ENCODE measurements at regions not wholly inside any gene's neighbourhood (a gene's known extent, or its start where the extent isn't known, plus 50 kb on each side); places are given as distances from the start of the nearest gene placed in this dataset.

DNA sequence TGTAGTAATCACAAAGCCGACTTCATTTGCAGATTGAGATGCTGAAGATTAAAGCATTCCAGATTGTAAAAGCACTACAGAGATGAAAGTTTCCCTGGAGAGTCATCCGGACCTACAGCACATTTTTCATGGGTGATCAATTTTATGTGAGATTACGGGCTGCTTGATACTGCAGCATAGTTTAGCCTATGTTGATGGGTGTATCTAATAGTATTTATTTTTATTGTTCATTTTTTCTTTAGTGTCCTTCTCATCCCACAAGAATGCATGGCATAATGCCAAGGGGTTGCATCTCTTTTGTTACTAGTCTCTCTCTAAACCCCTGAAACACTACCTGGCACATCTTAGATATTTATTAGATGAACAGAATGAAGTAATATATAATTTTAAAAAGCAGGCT, 240.4 kb downstream of the MBD2 start:
- BruUV-seq (replicated peaks): no TSS peak
- ATAC-seq (no peak), DNase-seq (ENCODE audit: low spot score) (no peak), FAIRE-seq (no peak)
- Histone ChIP-seq H3K4me3 (replicated peaks in 1 of 3; ENCODE audit: insufficient read depth in 1 of 3, low read depth in 2 of 3, low read length in 3 of 3) (no peak overlapping the region), H3K9me3 (ENCODE audit: low read length) (no peaks in the 10 kb centered on the region), H3K4me2 (ENCODE audit: low read depth, low read length) (no peak overlapping the region), H3K4me1 (ENCODE audit: insufficient read depth, low read length) (no peaks in the 10 kb centered on the region), H2AFZ (ENCODE audit: low read length) (no peak overlapping the region), H4K20me1 (ENCODE audit: insufficient read depth, low read length) (no peaks in the 10 kb centered on the region), H3K79me2 (ENCODE audit: insufficient read depth, low read length) (no peaks in the 10 kb centered on the region), H3K27me3 (ENCODE audit: control insufficient read depth in 1 of 2, insufficient read depth in 2 of 2, low read length in 2 of 2) (no peaks in the 10 kb centered on the region), H3K27ac (ENCODE audit: extremely low read length, insufficient read depth, low read length) (no peak overlapping the region), H3K9ac (ENCODE audit: insufficient read depth, low read depth, low read length) (no peak overlapping the region), H3K36me3 (replicated peaks in 1 of 2; ENCODE audit: control insufficient read depth in 1 of 2, insufficient read depth in 2 of 2, low read length in 2 of 2) (no peaks in the 10 kb centered on the region)
- WGBS (ENCODE audit: low lambda C conversion rate): 3% methylated on average over 3 of the region's 3 CpGs
- ChIA-PET POLR2A (no interaction called here), CTCF (ENCODE audit: low intra/inter-chr PET ratio, low total read pairs) (no interaction called here)
- intact Hi-C loops (cut with micrococcal nuclease; ENCODE audit: unreplicated experiment): no loop called here
- in situ Hi-C loops (cut with HindIII; ENCODE audit: extremely low pct_ligation_motif_present, low pct_unique_long_range_greater_than_20kb): no loop called here
- no peak for TF ChIP-seq KAT8 (CRISPR knock-in tag; IDR thresholded peaks at IDR 0.05)
- TF ChIP-seq ZNF44 (CRISPR knock-in tag; IDR thresholded peaks at IDR 0.05): no peak
- TF ChIP-seq FOXK2 (IDR thresholded peaks at IDR 0.05): no peak

DNA sequence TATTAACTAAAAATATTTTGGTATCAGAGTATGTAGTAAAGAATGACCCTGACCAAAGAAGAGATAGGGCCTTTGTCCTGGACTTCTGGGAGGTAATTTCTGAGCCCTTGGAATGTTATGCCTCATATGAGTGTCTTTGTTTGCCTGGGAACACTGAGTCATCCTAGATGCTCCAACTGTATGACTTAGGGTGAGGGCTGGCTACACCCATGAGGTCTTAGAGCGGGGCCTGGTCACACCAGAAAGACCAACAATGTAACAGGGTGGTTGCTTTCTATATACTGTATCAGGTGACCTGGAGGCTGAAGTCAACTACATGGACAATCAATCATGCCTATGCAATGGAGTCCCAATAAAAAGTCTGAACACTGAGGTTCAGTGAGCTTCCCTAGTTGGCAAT, 253.1 kb downstream of the MBD2 start:
- ChIA-PET CTCF (ENCODE audit: low intra/inter-chr PET ratio, low total read pairs) (no interaction called here), POLR2A (no interaction called here)
- H4K20me1 ChIP-seq (ENCODE audit: insufficient read depth, low read length): no peaks in the 10 kb centered on the region
- FAIRE-seq (no peak), DNase-seq (ENCODE audit: low spot score) (no peak), ATAC-seq (no peak)
- in situ Hi-C loops (cut with HindIII; ENCODE audit: extremely low pct_ligation_motif_present, low pct_unique_long_range_greater_than_20kb) (no loop called here), intact Hi-C loops (cut with micrococcal nuclease; ENCODE audit: unreplicated experiment) (no loop called here)
- BruUV-seq (replicated peaks): no TSS peak
- H2AFZ ChIP-seq (ENCODE audit: low read length): no peak overlapping the region
- no peaks in the 10 kb centered on the region for H3K4me1 ChIP-seq (ENCODE audit: insufficient read depth, low read length)
- H3K36me3 ChIP-seq (replicated peaks in 1 of 2; ENCODE audit: control insufficient read depth in 1 of 2, insufficient read depth in 2 of 2, low read length in 2 of 2): no peaks in the 10 kb centered on the region
- no CpG with 5 or more reads among the region's 1 CpG for WGBS (ENCODE audit: low lambda C conversion rate)
- peaks cover 9% of the 10 kb centered on the region; the same call in 1 of the 2 replicates for H3K9me3 ChIP-seq (ENCODE audit: low read length)
- H3K79me2 ChIP-seq (ENCODE audit: insufficient read depth, low read length): no peaks in the 10 kb centered on the region
- H3K4me2 ChIP-seq (ENCODE audit: low read depth, low read length): no peak overlapping the region
- no peak overlapping the region for H3K27ac ChIP-seq (ENCODE audit: extremely low read length, insufficient read depth, low read length)
- no peak overlapping the region for H3K4me3 ChIP-seq (replicated peaks in 1 of 3; ENCODE audit: insufficient read depth in 1 of 3, low read depth in 2 of 3, low read length in 3 of 3)
- no peaks in the 10 kb centered on the region for H3K27me3 ChIP-seq (ENCODE audit: control insufficient read depth in 1 of 2, insufficient read depth in 2 of 2, low read length in 2 of 2)
- no peak overlapping the region for H3K9ac ChIP-seq (ENCODE audit: insufficient read depth, low read depth, low read length)
- TF ChIP-seq ZHX2 (IDR thresholded peaks at IDR 0.05; ENCODE audit: low read depth): no peak
- no peak for TF ChIP-seq ZHX2 (CRISPR knock-in tag; IDR thresholded peaks at IDR 0.05; ENCODE audit: borderline replicate concordance)
- TF ChIP-seq ETV6 (CRISPR knock-in tag; conservative IDR thresholded peaks at IDR 0.05): no peak
- TF ChIP-seq CREB1 (IDR thresholded peaks at IDR 0.05): no peak
- no peak for TF ChIP-seq CREB1 (CRISPR knock-in tag; IDR thresholded peaks at IDR 0.05)
- no peak for TF ChIP-seq ZSCAN22 (CRISPR knock-in tag; IDR thresholded peaks at IDR 0.05)
- TF ChIP-seq ZNF563 (CRISPR knock-in tag; IDR thresholded peaks at IDR 0.05): no peak
- no peak for TF ChIP-seq ELF3 (CRISPR knock-in tag; IDR thresholded peaks at IDR 0.05)
- TF ChIP-seq ZNF670 (CRISPR knock-in tag; IDR thresholded peaks at IDR 0.05; ENCODE audit: borderline replicate concordance): no peak
- no peak for TF ChIP-seq ZNF329 (CRISPR knock-in tag; IDR thresholded peaks at IDR 0.05; ENCODE audit: low read depth)
- no peak for TF ChIP-seq SRY (CRISPR knock-in tag; IDR thresholded peaks at IDR 0.05)

All from HepG2 (cell line).